HL-60 (cell line): ENCODE measurements at regions not wholly inside any gene's neighbourhood (a gene's known extent, or its start where the extent isn't known, plus 50 kb on each side); places are given as distances from the start of the nearest gene placed in this dataset.

Source experiments
- CTCF ChIP-seq: IDR thresholded peaks from one replicate; pipeline ENCODE4 v1.5.1; 2011; ENCODE audit warnings: low read length, control low read depth, inconsistent platforms; ENCODE audit not compliant: insufficient read depth
- GABPA ChIP-seq: IDR thresholded peaks from 2 replicates; pipeline ENCODE4 v1.6.1; 2012; ENCODE audit warnings: low read depth
- POLR2AphosphoS5 ChIP-seq: IDR thresholded peaks from 2 replicates; pipeline ENCODE4 v1.6.1; 2012; ENCODE audit warnings: low read depth
- REST ChIP-seq: IDR thresholded peaks from 2 replicates; pipeline ENCODE4 v1.6.1; 2012; ENCODE audit warnings: low read depth; ENCODE audit not compliant: insufficient replicate concordance
- SPI1 ChIP-seq: IDR thresholded peaks from 2 replicates; pipeline ENCODE4 v1.6.1; 2012; ENCODE audit warnings: low read depth, mild to moderate bottlenecking, borderline replicate concordance

- no peak for TF ChIP-seq CTCF
- no peak for TF ChIP-seq POLR2AphosphoS5
- no peak for TF ChIP-seq REST
- no peak for TF ChIP-seq GABPA
- no peak for TF ChIP-seq SPI1
These were observed 146.7 kb upstream of the SP4 start for GRCh38 chr7:21281193-21281592.
